NB4 (cell line): ENCODE measurements at regions not wholly inside any gene's neighbourhood (a gene's known extent, or its start where the extent isn't known, plus 50 kb on each side); places are given as distances from the start of the nearest gene placed in this dataset.

Experiments used
- CTCF ChIP-seq: IDR thresholded peaks from one replicate; pipeline ENCODE4 v1.5.1; 2012; ENCODE audit warnings: low read depth, low read length
- MAX ChIP-seq: IDR thresholded peaks from 2 replicates; pipeline ENCODE4 v1.6.1; 2011; ENCODE audit warnings: low read depth, low read length
- POLR2A ChIP-seq: IDR thresholded peaks from 2 replicates; pipeline ENCODE4 v1.6.1; 2011; ENCODE audit warnings: mild to moderate bottlenecking; ENCODE audit not compliant: insufficient read length; ENCODE audit errors: extremely low read depth

GRCh38 chr3:194843556-194843955 is 157.9 kb downstream of the FAM43A start:
- TF ChIP-seq CTCF (no peak), POLR2A (no peak), MAX (no peak)
